NB4 (cell line): ENCODE measurements at regions not wholly inside any gene's neighbourhood (a gene's known extent, or its start where the extent isn't known, plus 50 kb on each side); places are given as distances from the start of the nearest gene placed in this dataset.

Experiments used
- DNase-seq: peaks from one replicate; pipeline ENCODE4 v3.0.0; 2010; ENCODE audit warnings: low read depth
- H3K4me3 ChIP-seq: one replicate; pipeline ENCODE4 v1.5.1; 2011; ENCODE audit warnings: mild to moderate bottlenecking, low read depth, low read length, moderate library complexity
- CTCF ChIP-seq: IDR thresholded peaks from one replicate; pipeline ENCODE4 v1.5.1; 2012; ENCODE audit warnings: low read depth, low read length
- MYC ChIP-seq: IDR thresholded peaks from 2 replicates; pipeline ENCODE4 v1.6.1; 2011; ENCODE audit warnings: low read depth, low read length
- POLR2A ChIP-seq: IDR thresholded peaks from 2 replicates; pipeline ENCODE4 v1.6.1; 2011; ENCODE audit warnings: mild to moderate bottlenecking; ENCODE audit not compliant: insufficient read length; ENCODE audit errors: extremely low read depth
- TF ChIP-seq, protein P1 (sequence below): IDR thresholded peaks from 2 replicates; pipeline ENCODE4 v1.6.1; 2011; ENCODE audit warnings: low read depth, low read length

DNA sequence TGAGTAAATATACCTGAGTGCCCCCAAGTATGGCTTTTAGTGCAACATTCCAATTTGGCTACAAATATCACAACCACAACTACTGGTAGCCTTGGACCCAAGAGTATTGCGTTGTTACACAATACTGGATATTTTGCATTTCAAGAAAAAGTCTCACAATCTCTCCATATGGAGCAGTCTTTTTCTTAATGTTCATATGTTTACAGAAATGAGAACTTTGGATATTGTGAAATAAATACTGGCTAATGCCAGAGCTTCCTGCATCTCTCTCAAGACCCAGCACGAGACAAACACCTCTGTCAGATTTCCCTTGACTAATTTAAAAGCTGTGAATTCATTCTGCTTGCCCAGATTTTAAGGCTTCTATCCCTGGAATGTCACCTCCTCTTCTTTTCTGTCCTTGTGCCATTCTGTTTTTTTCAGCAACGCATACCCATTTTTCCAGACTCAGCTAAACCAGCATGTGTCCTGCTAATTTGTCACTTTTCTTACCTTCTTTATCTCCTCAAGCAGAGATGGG, 136.2 kb upstream of the BACE2 start:
- DNase-seq, result no peak
- TF ChIP-seq POLR2A (no peak), MYC (no peak), CTCF (no peak)
- TF ChIP-seq, protein P1, sequence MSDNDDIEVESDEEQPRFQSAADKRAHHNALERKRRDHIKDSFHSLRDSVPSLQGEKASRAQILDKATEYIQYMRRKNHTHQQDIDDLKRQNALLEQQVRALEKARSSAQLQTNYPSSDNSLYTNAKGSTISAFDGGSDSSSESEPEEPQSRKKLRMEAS, result no peak
- no peak overlapping the region for H3K4me3 ChIP-seq

DNA sequence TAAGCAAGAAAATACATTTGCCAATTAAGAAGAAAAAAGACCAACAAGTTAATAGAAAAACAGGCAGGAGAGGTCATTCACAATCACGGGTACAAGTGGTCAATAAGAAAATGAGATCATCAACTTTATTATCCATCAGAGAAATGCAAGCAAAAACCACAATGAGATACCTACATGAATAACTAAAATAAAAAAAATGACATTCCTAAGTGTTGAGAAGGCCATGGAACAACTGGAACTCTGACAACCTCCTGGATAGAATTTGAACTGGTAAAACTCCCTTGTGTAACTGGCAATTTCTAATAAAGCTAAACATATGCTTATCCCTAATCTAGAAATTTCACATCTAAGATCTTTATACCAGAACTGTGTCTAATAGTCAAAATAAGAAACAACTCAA, 135.4 kb upstream of the BACE2 start:
- no peak for DNase-seq
- TF ChIP-seq MYC, result no peak
- TF ChIP-seq, protein P1, result no peak
- H3K4me3 ChIP-seq, result no peak overlapping the region

- TF ChIP-seq MYC, result no peak
- no peak for TF ChIP-seq CTCF
- TF ChIP-seq, protein P1, result no peak
- TF ChIP-seq POLR2A, result no peak
- no peak overlapping the region for H3K4me3 ChIP-seq
- DNase-seq, result no peak
These were observed 130.7 kb upstream of the BACE2 start for GRCh38 chr21:41037212-41037611.

DNA sequence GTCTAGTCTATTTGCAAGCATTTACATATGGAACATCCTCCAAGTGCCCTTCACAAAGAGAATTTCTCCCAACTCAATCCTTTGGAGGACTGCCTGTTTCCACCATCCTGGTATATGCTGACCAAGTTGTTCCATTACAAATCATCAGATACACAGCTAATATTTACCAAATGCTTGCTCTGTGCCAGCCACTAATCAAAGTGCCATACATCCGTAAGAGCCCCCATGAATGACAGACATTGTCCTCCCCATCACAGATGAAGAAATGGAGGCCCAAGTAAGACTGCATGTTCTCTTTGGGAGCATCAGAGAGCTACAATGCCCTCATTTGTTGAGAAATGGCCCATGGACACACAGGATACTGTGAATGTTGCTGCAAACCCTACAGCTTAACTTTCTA, 130.0 kb upstream of the BACE2 start:
- no peak overlapping the region for H3K4me3 ChIP-seq
- TF ChIP-seq, protein P1, result no peak
- TF ChIP-seq CTCF, result no peak
- no peak for TF ChIP-seq POLR2A
- no peak for TF ChIP-seq MYC
- DNase-seq, result no peak

- no peak overlapping the region for H3K4me3 ChIP-seq
- TF ChIP-seq, protein P1, result no peak
- TF ChIP-seq CTCF (peak; percentile 35), POLR2A (no peak), MYC (no peak)
- peak; percentile 16 for DNase-seq
These were observed 124.9 kb upstream of the BACE2 start for GRCh38 chr21:41043014-41043413.

- TF ChIP-seq CTCF (peak; percentile 31), POLR2A (no peak)
- peak; percentile 8 for DNase-seq
- H3K4me3 ChIP-seq, result no peak overlapping the region
These were observed 122.3 kb upstream of the BACE2 start for GRCh38 chr21:41045534-41046268.
